Keratinocyte (primary cell): ENCODE measurements at regions not wholly inside any gene's neighbourhood (a gene's known extent, or its start where the extent isn't known, plus 50 kb on each side); places are given as distances from the start of the nearest gene placed in this dataset.

Experiments used
- EZH2 ChIP-seq: IDR thresholded peaks from one replicate; pipeline ENCODE4 v1.6.1; 2012; ENCODE audit warnings: inconsistent platforms, mild to moderate bottlenecking, low read length, moderate library complexity
- TF ChIP-seq, protein P1 (sequence below), 3 experiments: IDR thresholded peaks in 1 of 3; conservative IDR thresholded peaks in 1 of 3; optimal IDR thresholded peaks in 1 of 3; 2 replicates in 2 of 3; 3 replicates in 1 of 3; pipeline versions ENCODE3 to v1.5.1; 2011; ENCODE audit warnings: low read length in 3 of 3, mild to moderate bottlenecking in 3 of 3, moderate library complexity in 2 of 3, control low read depth in 1 of 3, inconsistent platforms in 1 of 3; ENCODE audit not compliant: insufficient read depth in 2 of 3; ENCODE audit errors: extremely low read depth in 1 of 3

DNA sequence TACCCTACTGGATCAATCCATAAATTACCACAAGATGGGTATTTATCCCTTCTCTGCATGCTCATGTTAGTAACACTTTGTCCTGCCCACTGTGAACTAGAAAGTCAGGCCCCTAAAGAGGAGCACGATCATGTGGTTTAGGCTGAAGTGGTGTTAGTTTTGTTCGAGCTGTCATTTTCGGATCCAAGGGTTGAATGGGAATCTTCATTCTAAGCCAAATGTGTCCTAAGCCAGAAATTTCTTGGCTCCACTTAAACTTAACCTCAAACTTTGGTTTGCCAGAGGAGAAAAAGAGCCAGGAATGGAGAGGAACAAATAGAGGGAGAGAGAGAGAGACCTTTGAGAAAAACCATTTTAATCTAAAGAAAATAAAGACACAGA lies 837.7 kb upstream of the ZNF608 start:
- TF ChIP-seq, protein P1, sequence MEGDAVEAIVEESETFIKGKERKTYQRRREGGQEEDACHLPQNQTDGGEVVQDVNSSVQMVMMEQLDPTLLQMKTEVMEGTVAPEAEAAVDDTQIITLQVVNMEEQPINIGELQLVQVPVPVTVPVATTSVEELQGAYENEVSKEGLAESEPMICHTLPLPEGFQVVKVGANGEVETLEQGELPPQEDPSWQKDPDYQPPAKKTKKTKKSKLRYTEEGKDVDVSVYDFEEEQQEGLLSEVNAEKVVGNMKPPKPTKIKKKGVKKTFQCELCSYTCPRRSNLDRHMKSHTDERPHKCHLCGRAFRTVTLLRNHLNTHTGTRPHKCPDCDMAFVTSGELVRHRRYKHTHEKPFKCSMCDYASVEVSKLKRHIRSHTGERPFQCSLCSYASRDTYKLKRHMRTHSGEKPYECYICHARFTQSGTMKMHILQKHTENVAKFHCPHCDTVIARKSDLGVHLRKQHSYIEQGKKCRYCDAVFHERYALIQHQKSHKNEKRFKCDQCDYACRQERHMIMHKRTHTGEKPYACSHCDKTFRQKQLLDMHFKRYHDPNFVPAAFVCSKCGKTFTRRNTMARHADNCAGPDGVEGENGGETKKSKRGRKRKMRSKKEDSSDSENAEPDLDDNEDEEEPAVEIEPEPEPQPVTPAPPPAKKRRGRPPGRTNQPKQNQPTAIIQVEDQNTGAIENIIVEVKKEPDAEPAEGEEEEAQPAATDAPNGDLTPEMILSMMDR (optimal IDR thresholded peaks at IDR 0.05 in 1 of 3, IDR thresholded peaks at IDR 0.05 in 1 of 3, conservative IDR thresholded peaks at IDR 0.05 in 1 of 3; ENCODE audit: extremely low read depth in 1 of 3, insufficient read depth in 2 of 3, low read length in 3 of 3) = no peak
- no peak for TF ChIP-seq EZH2
